Retinal pigment epithelial cell (primary cell): ENCODE measurements at regions not wholly inside any gene's neighbourhood (a gene's known extent, or its start where the extent isn't known, plus 50 kb on each side); places are given as distances from the start of the nearest gene placed in this dataset.

Experiments used
- DNase-seq: peaks from one replicate; pipeline ENCODE4 v3.0.0-alpha.2; 2010; ENCODE audit warnings: low read depth
- H3K4me3 ChIP-seq: 2 replicates; pipeline ENCODE4 v1.5.1; 2011; ENCODE audit warnings: mild to moderate bottlenecking, low read length, control low read depth, moderate library complexity
- CTCF ChIP-seq: conservative IDR thresholded peaks from 2 replicates; pipeline ENCODE4 v1.5.1; 2011; ENCODE audit warnings: low read depth, low read length, control low read depth, inconsistent platforms

DNA sequence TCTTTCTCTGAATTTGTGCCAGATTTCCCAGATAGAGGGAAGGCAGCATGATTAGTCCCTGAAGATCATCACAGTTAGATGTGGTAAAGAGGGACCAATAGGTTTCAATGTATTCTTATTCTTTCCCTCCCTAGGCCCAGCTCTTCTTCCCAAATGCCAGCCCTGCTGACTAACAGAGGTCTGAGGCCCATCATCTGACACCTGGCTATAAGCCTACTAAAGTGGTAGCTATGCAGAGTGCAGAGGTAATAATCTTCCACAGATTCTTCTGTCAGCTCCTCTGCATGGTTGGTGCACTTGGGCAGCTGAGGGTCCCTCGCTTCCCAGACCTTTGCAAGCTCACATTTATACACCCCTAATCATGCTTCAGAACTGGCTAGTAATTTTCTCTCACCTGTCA is 63.7 kb upstream of the PZP start:
- no peak for DNase-seq
- TF ChIP-seq CTCF, result no peak
- H3K4me3 ChIP-seq, result no peak overlapping the region

DNA sequence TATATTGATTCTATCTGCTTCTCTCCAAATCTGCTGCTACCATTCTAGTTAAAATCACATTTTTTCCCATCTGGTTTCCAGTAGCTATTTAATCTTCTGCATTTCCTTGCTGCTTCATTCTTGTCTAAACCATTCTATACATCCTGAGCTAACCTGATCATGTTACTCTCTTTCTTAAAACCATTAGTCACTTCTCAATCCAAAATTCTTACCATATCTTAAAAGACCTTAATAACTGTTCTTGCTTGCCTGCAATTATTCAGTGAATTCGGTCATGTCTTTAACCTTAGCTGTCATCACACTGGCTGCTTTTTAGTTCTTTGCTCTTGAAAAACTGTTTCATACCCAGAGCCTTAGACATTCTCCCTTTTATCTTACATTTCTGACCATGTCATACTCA is 56.4 kb upstream of the PZP start:
- no peak for DNase-seq
- no peak for TF ChIP-seq CTCF
- no peak overlapping the region for H3K4me3 ChIP-seq

DNA sequence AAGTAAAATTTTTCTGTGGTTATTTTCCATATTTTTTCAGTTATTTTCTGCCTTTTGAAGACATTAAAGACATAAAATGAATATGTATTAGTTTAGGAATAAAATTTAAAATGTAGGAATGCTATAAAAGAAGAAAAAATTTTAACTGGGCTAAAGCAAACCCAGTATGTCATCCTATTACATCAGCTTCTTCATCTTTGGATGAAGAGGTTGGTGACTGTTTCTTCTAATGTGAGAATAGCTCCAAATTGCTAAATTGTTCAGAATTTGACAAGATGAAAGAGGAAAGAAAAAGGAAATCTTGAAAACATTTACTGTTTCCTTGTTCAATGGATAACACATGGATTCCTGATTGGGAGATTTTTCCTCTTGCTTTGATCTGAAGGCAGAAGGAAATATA is 52.7 kb upstream of the PZP start:
- no peak overlapping the region for H3K4me3 ChIP-seq
- no peak for TF ChIP-seq CTCF
- no peak for DNase-seq

- DNase-seq, result no peak
- H3K4me3 ChIP-seq, result no peak overlapping the region
- TF ChIP-seq CTCF, result no peak
Observed at GRCh38 chr12:9258676-9259075, 50.5 kb upstream of the PZP start.
